K562 (cell line): ENCODE measurements at regions not wholly inside any gene's neighbourhood (a gene's known extent, or its start where the extent isn't known, plus 50 kb on each side); places are given as distances from the start of the nearest gene placed in this dataset.

Experiments
- ATAC-seq: fragments of 200-7000 bp; cut with Tn5 transposase; 3 replicates; pipeline ENCODE4 v1.9.1; 2020; ENCODE audit warnings: moderate library complexity
- BruUV-seq: library from RNA; stranded (reverse); fragments of 400-500 nt; replicated peaks from 2 replicates; lab custom pipeline; 2021; lab: Mats Ljungman, UMichigan
- CTCF ChIA-PET: fragments of 300-600 bp; formaldehyde crosslinking; extraction: SDS; loops from one replicate; lab custom pipeline; 2021; ENCODE audit warnings: low intra/inter-chr PET ratio; lab: Yijun Ruan, JAX
- POLR2A ChIA-PET: fragments of 300-600, 350-650 bp; sonication (Branson Sonifier 250); formaldehyde crosslinking; extraction: SDS; loops from one replicate; lab custom pipeline; 2021; ENCODE audit warnings: antibody characterized with exemption, inconsistent platforms; lab: Yijun Ruan, JAX
- DNase-seq, 4 experiments: peaks; one replicate each; pipeline versions ENCODE4 v3.0.0 to v3.0.0-alpha.2; 2011 to 2018; ENCODE audit warnings: low spot score in 3 of 4, mixed read lengths in 3 of 4; ENCODE audit errors: extremely low read depth in 1 of 4
- FAIRE-seq: peaks from 2 replicates; lab custom pipeline; 2011; peaks lifted over from hg19 to GRCh38; lab: Jason Lieb, UNC
- H2AFZ ChIP-seq: 2 replicates; pipeline ENCODE4 v1.6.0; 2011; ENCODE audit warnings: low read depth, low read length, control low read depth, inconsistent platforms
- H3K27ac ChIP-seq: fragments of 200-600 bp; 3 replicates; pipeline ENCODE4 v1.8.0; 2011; ENCODE audit warnings: low read depth, mild to moderate bottlenecking, control low read depth, inconsistent platforms, low read length, moderate library complexity, mixed read lengths; ENCODE audit errors: extremely low read depth
- H3K27me3 ChIP-seq, 2 experiments: fragments of 300-600 bp in 1 of 2; 2 replicates in 1 of 2; 3 replicates in 1 of 2; pipeline versions ENCODE4 v1.6.0 to v1.8.0; 2011; ENCODE audit warnings: inconsistent platforms in 2 of 2, low read length in 2 of 2, mild to moderate bottlenecking in 1 of 2, mixed read lengths in 1 of 2, moderate library complexity in 1 of 2; ENCODE audit not compliant: control insufficient read depth in 2 of 2, insufficient read depth in 2 of 2
- H3K36me3 ChIP-seq: fragments of 300-600 bp; 3 replicates; pipeline ENCODE4 v1.8.0; 2011; ENCODE audit warnings: mild to moderate bottlenecking, low read length, inconsistent platforms; ENCODE audit not compliant: control insufficient read depth, insufficient read depth
- H3K4me1 ChIP-seq, 2 experiments: fragments of 200-600 bp in 1 of 2; replicated peaks in 1 of 2; 2 replicates in 1 of 2; 3 replicates in 1 of 2; pipeline versions ENCODE4 v1.5.1 to v1.8.0; 2011; ENCODE audit warnings: inconsistent platforms in 2 of 2, low read length in 2 of 2, mild to moderate bottlenecking in 1 of 2, mixed read lengths in 1 of 2, moderate library complexity in 1 of 2; ENCODE audit not compliant: control insufficient read depth in 2 of 2, insufficient read depth in 2 of 2
- H3K4me2 ChIP-seq: 2 replicates; pipeline ENCODE4 v1.6.1; 2011; ENCODE audit warnings: low read length, control low read depth, inconsistent platforms, mixed read lengths; ENCODE audit not compliant: insufficient read depth
- H3K4me3 ChIP-seq: fragments of 200-600 bp; sonication (generic), shearing (Covaris generic); 2 replicates; pipeline ENCODE4 v1.5.1; 2016; ENCODE audit warnings: control low read depth, inconsistent platforms
- H3K79me2 ChIP-seq: fragments of 200-600 bp; 3 replicates; pipeline ENCODE4 v1.8.0; 2011; ENCODE audit warnings: low read length, inconsistent platforms; ENCODE audit not compliant: control insufficient read depth, insufficient read depth
- H3K9ac ChIP-seq, 2 experiments: 2 replicates each; pipeline versions ENCODE4 v1.6.0 to v1.6.1; 2011; ENCODE audit warnings: low read depth in 2 of 2, low read length in 2 of 2, control low read depth in 1 of 2, inconsistent platforms in 1 of 2, mild to moderate bottlenecking in 1 of 2, mixed read lengths in 1 of 2; ENCODE audit not compliant: insufficient read depth in 1 of 2
- H3K9me1 ChIP-seq: one replicate; pipeline ENCODE4 v1.6.0; 2011; ENCODE audit warnings: inconsistent platforms, mild to moderate bottlenecking, low read length, moderate library complexity; ENCODE audit not compliant: control insufficient read depth, insufficient read depth
- H3K9me3 ChIP-seq: replicated peaks from 2 replicates; pipeline ENCODE4 v1.5.1; 2011; ENCODE audit warnings: low read depth, low read length, inconsistent platforms; ENCODE audit not compliant: control insufficient read depth, insufficient read depth
- H4K20me1 ChIP-seq: replicated peaks from 2 replicates; pipeline ENCODE4 v1.6.1; 2011; ENCODE audit warnings: low read length, inconsistent platforms, mixed read lengths; ENCODE audit not compliant: control insufficient read depth, insufficient read depth
- CEBPG ChIP-seq, 3 experiments: fragments of 200-800 bp in 1 of 3; sonication (Bioruptor generic) in 1 of 3; sonication (generic) in 1 of 3; formaldehyde crosslinking in 1 of 3; IDR thresholded peaks in 2 of 3; conservative IDR thresholded peaks in 1 of 3; 2 replicates each; pipeline versions ENCODE4 v1.6.1 to v1.8.0; 2016 to 2022; ENCODE audit warnings: missing compliant biosample characterization in 2 of 3, missing genetic modification characterization in 2 of 3, mild to moderate bottlenecking in 1 of 3, missing genetic modification reagents in 1 of 3
- FIP1L1 ChIP-seq: fragments of 200-400 bp; formaldehyde crosslinking; IDR thresholded peaks from 2 replicates; pipeline ENCODE4 v1.6.1; 2018; ENCODE audit warnings: mild to moderate bottlenecking, low read depth, low read length; ENCODE audit not compliant: poor library complexity, severe bottlenecking
- HLTF ChIP-seq: fragments of 450-650 bp; IDR thresholded peaks from 2 replicates; pipeline ENCODE4 v1.6.1; 2016
- KAT7 ChIP-seq: sonication (generic); formaldehyde crosslinking; IDR thresholded peaks from 2 replicates; pipeline ENCODE4 v1.8.0; 2022; ENCODE audit warnings: missing genetic modification reagents, mild to moderate bottlenecking, borderline replicate concordance
- LARP7 ChIP-seq: fragments of 450-650 bp; IDR thresholded peaks from 2 replicates; pipeline ENCODE4 v1.6.1; 2016
- MXI1 ChIP-seq: IDR thresholded peaks from 2 replicates; pipeline ENCODE4 v1.6.1; 2011; ENCODE audit warnings: low read depth, mild to moderate bottlenecking, improper control_type of control experiment, low read length
- SAP30 ChIP-seq: fragments of 200-600 bp; sonication (generic); IDR thresholded peaks from 2 replicates; pipeline ENCODE4 v1.6.1; 2012; ENCODE audit warnings: borderline replicate concordance, low read depth, mild to moderate bottlenecking, moderate library complexity, low read length, control low read depth, inconsistent platforms; ENCODE audit not compliant: insufficient read depth, poor library complexity, severe bottlenecking
- SRSF3 ChIP-seq: fragments of 200-400 bp; formaldehyde crosslinking; IDR thresholded peaks from 2 replicates; pipeline ENCODE4 v1.6.1; 2016; ENCODE audit warnings: mild to moderate bottlenecking, low read length, moderate library complexity; ENCODE audit not compliant: insufficient read depth
- ZNF551 ChIP-seq: fragments of 250-450 bp; sonication (Bioruptor Pico); IDR thresholded peaks from 2 replicates; pipeline ENCODE4 v1.5.0; 2021; ENCODE audit warnings: mild to moderate bottlenecking, moderate library complexity
- ZNF695 ChIP-seq: fragments of 450-650 bp; formaldehyde crosslinking; IDR thresholded peaks from 2 replicates; pipeline ENCODE4 v1.4.0; 2020; ENCODE audit warnings: mild to moderate bottlenecking, moderate library complexity
- ZNF79 ChIP-seq: fragments of 250-450 bp; sonication (Bioruptor Pico); IDR thresholded peaks from 2 replicates; pipeline ENCODE4 v1.4.0; 2020; ENCODE audit warnings: low read depth, mild to moderate bottlenecking, moderate library complexity
- ZZZ3 ChIP-seq: fragments of 450-650 bp; IDR thresholded peaks from 2 replicates; pipeline ENCODE4 v1.6.1; 2016; ENCODE audit warnings: antibody characterized with exemption, mild to moderate bottlenecking, moderate library complexity
- whole genome bisulfite sequencing: fragments of 100-300 bp; shearing (Covaris generic); methylation state at CpG from one replicate; pipeline ENCODE4 v1.1.6; 2016; ENCODE audit warnings: low coverage, mixed read lengths; ENCODE audit not compliant: insufficient coverage; ENCODE audit errors: missing lambda C conversion rate; 5-methylcytosine and 5-hydroxymethylcytosine counted together
- in situ Hi-C: fragments of 300-500 bp; cut with MboI; formaldehyde crosslinking; loops from 4 replicates; pipeline ENCODE4 v1.15.0; 2018; ENCODE audit warnings: inconsistent platforms, mixed read lengths
- intact Hi-C: fragments of 100-400 bp; cut with micrococcal nuclease; formaldehyde crosslinking; loops from 2 replicates; pipeline ENCODE4 v1.14.2; 2022
- TF ChIP-seq, protein P1 (sequence below): fragments of 250-450 bp; sonication (Bioruptor Pico); IDR thresholded peaks from 2 replicates; pipeline ENCODE4 v1.6.1; 2021; ENCODE audit warnings: mild to moderate bottlenecking
- TF ChIP-seq, protein P2 (sequence below): fragments of 250-450 bp; sonication (Bioruptor Pico); IDR thresholded peaks from 2 replicates; pipeline ENCODE4 v1.4.0; 2020; ENCODE audit warnings: borderline replicate concordance
- TF ChIP-seq, protein P3 (sequence below): sonication (generic); formaldehyde crosslinking; IDR thresholded peaks from 2 replicates; pipeline ENCODE4 v1.8.0; 2022; ENCODE audit warnings: mild to moderate bottlenecking, missing genetic modification reagents
- TF ChIP-seq, protein P4 (sequence below): fragments of 250-450 bp; sonication (Bioruptor Pico); IDR thresholded peaks from 2 replicates; pipeline ENCODE4 v1.5.0; 2021

DNA sequence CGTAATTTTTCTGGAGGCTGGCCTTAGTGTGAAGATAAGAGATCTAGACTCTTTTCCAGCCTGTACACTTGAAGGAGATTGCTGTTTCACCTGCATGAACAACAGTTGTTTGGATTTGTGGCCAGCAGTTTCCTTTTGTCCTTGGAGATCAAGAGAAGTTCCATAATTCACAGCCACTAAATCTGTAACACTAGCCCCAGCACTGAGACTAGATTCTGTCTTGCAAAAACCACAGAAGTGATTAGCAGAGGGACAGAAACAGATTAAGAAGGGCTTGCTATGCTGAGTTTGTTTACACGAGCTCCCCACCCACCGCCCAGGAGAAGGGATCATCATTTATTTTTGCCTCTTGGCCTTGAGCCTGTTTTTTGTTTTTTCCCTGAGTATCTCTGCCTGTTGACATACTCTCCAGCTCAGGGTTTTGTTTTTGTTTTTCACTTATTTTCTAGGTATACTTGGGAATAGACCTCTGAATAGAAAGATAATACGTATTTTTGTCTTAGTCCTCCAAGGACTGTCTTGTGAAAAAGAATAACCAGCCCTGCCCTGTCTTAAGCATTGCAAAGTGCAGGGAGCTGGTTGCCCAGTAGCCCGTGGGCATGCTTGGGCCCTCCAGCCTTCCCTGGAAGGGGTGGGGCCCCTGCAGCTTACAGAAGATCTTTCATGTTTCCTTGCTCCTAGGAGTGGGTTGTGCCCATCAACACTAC lies 93.1 kb upstream of the SOX4 start:
- intact Hi-C loops: no loop called here
- in situ Hi-C loops: no loop called here
- H3K36me3 ChIP-seq: no peaks in the 10 kb centered on the region
- 0% methylated on average over 5 of the region's 5 CpGs for WGBS
- no peak overlapping the region for H3K4me2 ChIP-seq
- no peaks in the 10 kb centered on the region for H4K20me1 ChIP-seq
- ChIA-PET POLR2A (interaction anchor here (0.6 to 1.3 kb wide), 2 partner anchors 11 to 24 kb away, joined by 3 read pairs; no protein-coding TSS in a partner anchor), CTCF (no interaction called here)
- no peak overlapping the region for H2AFZ ChIP-seq
- no peak overlapping the region for H3K9ac ChIP-seq
- no peaks in the 10 kb centered on the region for H3K9me1 ChIP-seq
- no peaks in the 10 kb centered on the region for H3K9me3 ChIP-seq
- FAIRE-seq (no peak), ATAC-seq (no peak), DNase-seq (no peak)
- no peak overlapping the region for H3K4me3 ChIP-seq
- peaks cover 6 to 21% of the 10 kb centered on the region in 2 experiments; a peak in 3 of 5 replicates for H3K27me3 ChIP-seq
- no TSS peak for BruUV-seq
- H3K4me1 ChIP-seq: no peaks in the 10 kb centered on the region
- H3K27ac ChIP-seq: no peak overlapping the region
- no peaks in the 10 kb centered on the region for H3K79me2 ChIP-seq
- TF ChIP-seq, protein P1, sequence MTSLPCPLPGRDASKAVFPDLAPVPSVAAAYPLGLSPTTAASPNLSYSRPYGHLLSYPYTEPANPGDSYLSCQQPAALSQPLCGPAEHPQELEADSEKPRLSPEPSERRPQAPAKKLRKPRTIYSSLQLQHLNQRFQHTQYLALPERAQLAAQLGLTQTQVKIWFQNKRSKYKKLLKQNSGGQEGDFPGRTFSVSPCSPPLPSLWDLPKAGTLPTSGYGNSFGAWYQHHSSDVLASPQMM (CRISPR knock-in tag): no peak
- TF ChIP-seq ZZZ3 (no peak), ZNF695 (CRISPR knock-in tag) (no peak), LARP7 (no peak), KAT7 (CRISPR knock-in tag) (no peak), MXI1 (no peak), HLTF (no peak), ZNF551 (no peak), CEBPG (CRISPR knock-in tag; IDR thresholded peaks at IDR 0.05) (no peak), CEBPG (tag; conservative IDR thresholded peaks at IDR 0.05 in 1 of 2, IDR thresholded peaks at IDR 0.05 in 1 of 2) (no peak), SAP30 (no peak), FIP1L1 (no peak), SRSF3 (no peak), ZNF79 (CRISPR knock-in tag) (no peak)
- TF ChIP-seq, protein P2, sequence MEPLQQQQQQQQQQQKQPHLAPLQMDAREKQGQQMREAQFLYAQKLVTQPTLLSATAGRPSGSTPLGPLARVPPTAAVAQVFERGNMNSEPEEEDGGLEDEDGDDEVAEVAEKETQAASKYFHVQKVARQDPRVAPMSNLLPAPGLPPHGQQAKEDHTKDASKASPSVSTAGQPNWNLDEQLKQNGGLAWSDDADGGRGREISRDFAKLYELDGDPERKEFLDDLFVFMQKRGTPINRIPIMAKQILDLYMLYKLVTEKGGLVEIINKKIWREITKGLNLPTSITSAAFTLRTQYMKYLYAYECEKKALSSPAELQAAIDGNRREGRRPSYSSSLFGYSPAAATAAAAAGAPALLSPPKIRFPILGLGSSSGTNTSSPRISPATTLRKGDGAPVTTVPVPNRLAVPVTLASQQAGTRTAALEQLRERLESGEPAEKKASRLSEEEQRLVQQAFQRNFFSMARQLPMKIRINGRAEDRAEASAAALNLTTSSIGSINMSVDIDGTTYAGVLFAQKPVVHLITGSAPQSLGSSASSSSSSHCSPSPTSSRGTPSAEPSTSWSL (CRISPR knock-in tag): no peak
- TF ChIP-seq, protein P3, sequence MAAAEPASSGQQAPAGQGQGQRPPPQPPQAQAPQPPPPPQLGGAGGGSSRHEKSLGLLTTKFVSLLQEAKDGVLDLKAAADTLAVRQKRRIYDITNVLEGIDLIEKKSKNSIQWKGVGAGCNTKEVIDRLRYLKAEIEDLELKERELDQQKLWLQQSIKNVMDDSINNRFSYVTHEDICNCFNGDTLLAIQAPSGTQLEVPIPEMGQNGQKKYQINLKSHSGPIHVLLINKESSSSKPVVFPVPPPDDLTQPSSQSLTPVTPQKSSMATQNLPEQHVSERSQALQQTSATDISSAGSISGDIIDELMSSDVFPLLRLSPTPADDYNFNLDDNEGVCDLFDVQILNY (CRISPR knock-in tag): no peak
- TF ChIP-seq, protein P4, sequence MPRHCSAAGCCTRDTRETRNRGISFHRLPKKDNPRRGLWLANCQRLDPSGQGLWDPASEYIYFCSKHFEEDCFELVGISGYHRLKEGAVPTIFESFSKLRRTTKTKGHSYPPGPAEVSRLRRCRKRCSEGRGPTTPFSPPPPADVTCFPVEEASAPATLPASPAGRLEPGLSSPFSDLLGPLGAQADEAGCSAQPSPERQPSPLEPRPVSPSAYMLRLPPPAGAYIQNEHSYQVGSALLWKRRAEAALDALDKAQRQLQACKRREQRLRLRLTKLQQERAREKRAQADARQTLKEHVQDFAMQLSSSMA (CRISPR knock-in tag): no peak
